RWPE1 (cell line): ENCODE measurements at regions not wholly inside any gene's neighbourhood (a gene's known extent, or its start where the extent isn't known, plus 50 kb on each side); places are given as distances from the start of the nearest gene placed in this dataset.
"Not testable (repeated sequence)": the region's sequence is repeated elsewhere in the genome, so short reads cannot be mapped to it uniquely, and the experiment has no call there.

ENCODE experiments used
- CTCF ChIA-PET: fragments of 350-600 bp; sonication (Branson Sonifier 250); formaldehyde crosslinking; extraction: SDS; loops from one replicate; lab custom pipeline; 2021; lab: Yijun Ruan, JAX
- POLR2A ChIA-PET: fragments of 400-600 bp; formaldehyde crosslinking; extraction: SDS; loops from one replicate; lab custom pipeline; 2020; ENCODE audit warnings: antibody characterized with exemption; ENCODE audit not compliant: low non-redundant PET; lab: Yijun Ruan, JAX
- DNase-seq: peaks from one replicate; pipeline ENCODE4 v3.0.0; 2012; ENCODE audit warnings: low spot score
- H3K27ac ChIP-seq: fragments of 450-650 bp; 2 replicates; pipeline ENCODE4 v1.5.1; 2017
- CTCF ChIP-seq: fragments of 450-650 bp; conservative IDR thresholded peaks from 2 replicates; pipeline ENCODE4 v1.5.1; 2017; ENCODE audit warnings: low read depth, mild to moderate bottlenecking

DNA sequence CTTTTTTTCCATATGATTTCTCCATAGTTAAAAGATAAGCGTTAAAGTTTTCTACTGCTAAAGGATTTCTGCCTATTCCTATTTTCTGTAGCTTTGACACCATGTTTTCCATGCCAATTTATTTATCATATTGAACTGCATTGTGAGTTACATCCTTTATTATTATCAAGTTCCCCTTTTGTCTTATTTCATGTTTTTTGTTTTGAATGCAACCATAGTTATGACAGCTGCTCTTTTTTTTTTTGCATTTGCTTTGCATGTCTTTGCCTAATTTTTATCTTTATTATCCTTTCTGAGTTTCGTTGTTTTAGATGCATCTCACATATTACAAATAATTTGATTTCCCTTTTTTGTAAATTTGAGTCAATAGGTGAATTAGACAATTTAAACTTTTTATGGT is 161.5 kb downstream of the DEPDC1B start:
- H3K27ac ChIP-seq = no peak overlapping the region
- no peak for DNase-seq
- POLR2A ChIA-PET = no interaction called here
- TF ChIP-seq CTCF = no peak
- CTCF ChIA-PET = no interaction called here

- ChIA-PET POLR2A (no interaction called here), CTCF (no interaction called here)
- H3K27ac ChIP-seq = no peak overlapping the region
These were observed 164.0 kb downstream of the DEPDC1B start for GRCh38 chr5:60535951-60536350.

DNA sequence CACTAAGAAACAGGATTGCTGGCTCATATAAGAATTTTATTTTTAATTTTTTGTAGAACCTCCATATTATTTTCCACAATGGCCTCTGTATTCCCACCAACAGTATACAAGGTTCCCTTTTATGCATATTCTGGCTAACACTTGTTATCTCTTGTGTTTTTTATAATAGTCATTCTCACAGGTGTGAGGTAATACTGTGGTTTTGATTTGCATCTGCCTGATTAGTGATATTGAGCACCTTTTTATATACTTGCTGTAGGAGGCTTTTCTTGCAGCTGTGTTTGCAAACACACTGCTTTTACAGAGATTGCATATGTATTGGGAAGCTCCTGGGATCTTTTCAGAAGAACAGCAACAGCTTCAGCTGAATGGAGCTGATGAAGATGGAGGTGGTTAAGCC is 164.8 kb downstream of the DEPDC1B start:
- CTCF ChIA-PET = interaction anchor here (0.7 kb wide), 1 partner anchor 146 kb away, joined by 5 read pairs; no protein-coding TSS in a partner anchor
- no peak for TF ChIP-seq CTCF
- DNase-seq = no peak
- POLR2A ChIA-PET = no interaction called here
- H3K27ac ChIP-seq = no peak overlapping the region

More at GRCh38 chr5:60535951-60536350, 164.0 kb downstream of the DEPDC1B start:
- no peak for TF ChIP-seq CTCF
- no peak for DNase-seq

DNA sequence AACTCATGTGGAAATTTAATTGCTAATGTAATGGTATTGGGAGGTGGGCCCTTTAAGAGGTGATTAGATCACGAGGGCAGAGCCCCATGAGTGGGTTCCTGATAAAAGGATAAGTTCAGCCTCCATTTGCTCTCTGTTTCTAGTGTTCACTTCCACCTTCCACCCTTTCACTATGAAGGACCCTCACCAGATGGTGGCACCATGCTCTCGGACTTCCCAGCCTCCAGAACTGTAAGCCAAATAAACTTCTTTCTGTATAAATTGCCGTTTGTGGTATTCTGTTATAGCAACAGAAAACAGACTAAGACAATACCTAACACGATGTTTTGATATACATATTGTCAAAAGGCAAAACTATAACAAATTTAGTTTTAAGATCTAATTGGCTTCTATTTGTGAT is 166.2 kb downstream of the DEPDC1B start:
- TF ChIP-seq CTCF = no peak
- H3K27ac ChIP-seq = no peak overlapping the region
- CTCF ChIA-PET = no interaction called here
- DNase-seq = no peak
- POLR2A ChIA-PET = no interaction called here

DNA sequence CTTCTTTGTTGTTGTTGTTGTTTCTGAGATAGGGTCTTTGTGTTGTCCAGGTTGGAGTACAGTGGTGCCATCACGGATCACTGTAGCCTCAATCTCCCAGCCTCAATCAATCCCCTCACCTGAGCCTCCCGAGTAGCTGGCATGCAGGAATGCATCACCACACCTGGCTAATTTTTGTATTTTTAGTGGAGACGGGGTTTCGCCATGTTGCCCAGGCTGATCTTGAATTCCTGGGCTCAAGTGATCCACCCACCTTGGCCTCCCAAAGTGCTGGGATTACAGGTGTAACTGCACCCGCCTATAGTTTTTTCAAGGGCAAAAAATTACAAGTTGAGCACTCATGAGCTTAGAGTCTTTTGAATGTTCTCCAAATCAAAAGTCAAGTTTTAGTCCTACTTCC is 167.2 kb downstream of the DEPDC1B start:
- CTCF ChIA-PET = interaction anchor here (0.6 kb wide), 1 partner anchor 396 kb away, joined by 4 read pairs; no protein-coding TSS in a partner anchor
- H3K27ac ChIP-seq, DNase-seq, POLR2A ChIA-PET: not testable (repeated sequence)

DNA sequence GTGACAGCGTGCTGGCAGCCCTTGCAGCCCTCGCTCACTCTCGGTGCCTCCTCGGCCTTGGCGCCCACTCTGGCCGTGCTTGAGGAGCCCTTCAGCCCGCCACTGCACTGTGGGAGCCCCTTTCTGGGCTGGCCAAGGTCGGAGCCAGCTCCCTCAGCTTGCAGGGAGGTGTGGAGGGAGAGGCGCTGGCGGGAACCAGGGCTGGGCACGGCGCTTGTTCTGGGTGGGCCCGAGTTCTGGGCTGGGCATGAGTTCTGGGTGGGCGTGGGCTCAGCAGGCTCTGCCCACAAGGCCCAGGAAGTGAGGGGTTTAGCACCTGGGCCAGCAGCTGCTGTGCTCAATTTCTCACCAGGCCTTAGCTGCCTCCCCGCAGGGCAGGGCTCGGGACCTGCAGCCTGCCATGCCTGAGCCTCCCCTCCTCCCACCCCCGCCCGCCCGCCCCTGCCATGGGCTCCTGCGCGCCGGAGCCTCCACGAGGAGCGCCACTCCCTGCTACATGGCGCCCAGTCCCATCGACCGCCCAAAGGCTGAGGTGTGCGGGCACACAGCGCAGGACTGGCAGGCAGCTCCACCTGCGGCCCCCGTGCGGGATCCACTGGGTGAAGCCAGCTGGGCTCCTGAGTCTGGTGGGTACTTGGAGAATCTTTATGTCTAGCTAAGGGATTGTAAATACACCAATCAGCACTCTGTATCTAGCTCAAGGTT is 169.7 kb downstream of the DEPDC1B start:
- H3K27ac ChIP-seq, POLR2A ChIA-PET, CTCF ChIA-PET, DNase-seq: not testable (repeated sequence)

DNA sequence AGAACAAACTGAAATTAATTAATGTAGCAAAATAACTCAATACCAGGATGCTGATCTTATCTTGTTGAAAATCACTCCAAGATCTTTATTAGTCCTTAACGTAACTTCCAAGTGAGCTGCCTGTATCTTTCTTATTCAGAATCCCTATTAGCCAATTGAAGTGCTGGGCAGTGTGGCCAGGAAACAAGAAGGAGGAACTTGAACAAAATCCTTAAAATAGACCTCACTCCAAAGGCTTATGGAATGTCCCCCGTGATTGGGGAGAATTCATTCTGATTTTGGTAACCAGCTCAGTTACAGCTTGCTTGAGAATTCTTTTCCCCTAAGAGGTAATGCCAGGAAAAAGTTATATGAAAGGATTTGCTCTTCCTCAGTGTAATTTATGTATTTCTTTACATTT is 171.0 kb downstream of the DEPDC1B start:
- TF ChIP-seq CTCF = no peak
- CTCF ChIA-PET = no interaction called here
- POLR2A ChIA-PET = no interaction called here
- no peak overlapping the region for H3K27ac ChIP-seq
- no peak for DNase-seq
